Endothelial cell (in vitro differentiated cells): ENCODE measurements at regions not wholly inside any gene's neighbourhood (a gene's known extent, or its start where the extent isn't known, plus 50 kb on each side); places are given as distances from the start of the nearest gene placed in this dataset.
"Not testable (repeated sequence)": the region's sequence is repeated elsewhere in the genome, so short reads cannot be mapped to it uniquely, and the experiment has no call there.

ENCODE experiments used
- DNase-seq: peaks from one replicate; pipeline ENCODE4 v3.0.0; 2021; ENCODE audit warnings: low spot score
- H3K27ac Mint-ChIP-seq: one replicate; pipeline ENCODE4 v1.8.0; 2021; ENCODE audit warnings: mixed read lengths, inconsistent platforms; ENCODE audit not compliant: unreplicated experiment
- H3K27me3 Mint-ChIP-seq: one replicate; pipeline ENCODE4 v1.8.0; 2021; ENCODE audit warnings: mild to moderate bottlenecking, moderate library complexity, mixed read lengths, inconsistent platforms; ENCODE audit not compliant: unreplicated experiment
- H3K36me3 Mint-ChIP-seq: one replicate; pipeline ENCODE4 v1.8.0; 2021; ENCODE audit warnings: mild to moderate bottlenecking, low read depth, mixed read lengths, inconsistent platforms; ENCODE audit not compliant: unreplicated experiment
- H3K4me1 Mint-ChIP-seq: one replicate; pipeline ENCODE4 v1.8.0; 2021; ENCODE audit warnings: mild to moderate bottlenecking, mixed read lengths, inconsistent platforms; ENCODE audit not compliant: unreplicated experiment
- H3K4me3 Mint-ChIP-seq: one replicate; pipeline ENCODE4 v1.8.0; 2021; ENCODE audit warnings: mild to moderate bottlenecking, mixed read lengths, inconsistent platforms; ENCODE audit not compliant: unreplicated experiment
- H3K9me3 Mint-ChIP-seq: one replicate; pipeline ENCODE4 v1.8.0; 2021; ENCODE audit warnings: mixed read lengths, inconsistent platforms; ENCODE audit not compliant: unreplicated experiment
- TF ChIP-seq, protein P1 (sequence below): fragments of 200-600 bp; sonication (generic); IDR thresholded peaks from one replicate; pipeline ENCODE4 v1.5.0; 2021; ENCODE audit warnings: antibody characterized with exemption; ENCODE audit not compliant: unreplicated experiment

GRCh38 chr6:3672339-3672738 lies 79.2 kb downstream of the PXDC1 start:
- not testable (repeated sequence) for H3K9me3 Mint-ChIP-seq, DNase-seq, H3K27ac Mint-ChIP-seq, H3K4me1 Mint-ChIP-seq, H3K36me3 Mint-ChIP-seq, H3K4me3 Mint-ChIP-seq, H3K27me3 Mint-ChIP-seq

DNA sequence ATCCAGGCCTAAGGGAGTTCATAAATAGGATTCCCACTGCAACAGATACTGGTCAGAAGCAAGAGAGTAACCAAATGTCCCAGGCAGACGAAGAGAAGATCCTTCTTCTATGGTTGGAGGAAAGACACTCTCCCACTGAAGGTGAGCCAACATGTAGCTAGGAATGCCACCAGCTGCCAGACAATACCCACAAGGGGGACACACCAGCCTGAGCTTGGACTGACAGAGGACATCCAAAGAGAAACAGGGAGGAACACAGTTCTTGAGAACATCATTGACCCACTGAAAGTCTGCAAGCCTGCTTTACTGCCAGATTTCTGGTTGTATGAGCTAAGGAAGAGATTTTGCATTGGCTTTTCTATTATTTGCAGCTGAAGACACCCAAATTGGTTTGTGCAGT lies 80.1 kb downstream of the PXDC1 start:
- no peak for DNase-seq
- Mint-ChIP-seq H3K27ac (no peak overlapping the region), H3K36me3 (no peaks in the 10 kb centered on the region), H3K9me3 (no peaks in the 10 kb centered on the region), H3K4me1 (no peaks in the 10 kb centered on the region), H3K27me3 (peaks cover 3% of the 10 kb centered on the region), H3K4me3 (no peak overlapping the region)
- TF ChIP-seq, protein P1, sequence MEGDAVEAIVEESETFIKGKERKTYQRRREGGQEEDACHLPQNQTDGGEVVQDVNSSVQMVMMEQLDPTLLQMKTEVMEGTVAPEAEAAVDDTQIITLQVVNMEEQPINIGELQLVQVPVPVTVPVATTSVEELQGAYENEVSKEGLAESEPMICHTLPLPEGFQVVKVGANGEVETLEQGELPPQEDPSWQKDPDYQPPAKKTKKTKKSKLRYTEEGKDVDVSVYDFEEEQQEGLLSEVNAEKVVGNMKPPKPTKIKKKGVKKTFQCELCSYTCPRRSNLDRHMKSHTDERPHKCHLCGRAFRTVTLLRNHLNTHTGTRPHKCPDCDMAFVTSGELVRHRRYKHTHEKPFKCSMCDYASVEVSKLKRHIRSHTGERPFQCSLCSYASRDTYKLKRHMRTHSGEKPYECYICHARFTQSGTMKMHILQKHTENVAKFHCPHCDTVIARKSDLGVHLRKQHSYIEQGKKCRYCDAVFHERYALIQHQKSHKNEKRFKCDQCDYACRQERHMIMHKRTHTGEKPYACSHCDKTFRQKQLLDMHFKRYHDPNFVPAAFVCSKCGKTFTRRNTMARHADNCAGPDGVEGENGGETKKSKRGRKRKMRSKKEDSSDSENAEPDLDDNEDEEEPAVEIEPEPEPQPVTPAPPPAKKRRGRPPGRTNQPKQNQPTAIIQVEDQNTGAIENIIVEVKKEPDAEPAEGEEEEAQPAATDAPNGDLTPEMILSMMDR = no peak

GRCh38 chr6:3670356-3670755 lies 81.2 kb downstream of the PXDC1 start:
- Mint-ChIP-seq H3K36me3 (no peaks in the 10 kb centered on the region), H3K27ac (no peak overlapping the region), H3K4me1 (peaks cover 3% of the 10 kb centered on the region), H3K27me3 (peaks cover under 1% of the 10 kb centered on the region), H3K9me3 (no peaks in the 10 kb centered on the region), H3K4me3 (no peak overlapping the region)
- DNase-seq = no peak
- TF ChIP-seq, protein P1 = no peak

GRCh38 chr6:3669916-3670315 lies 81.6 kb downstream of the PXDC1 start:
- H3K9me3 Mint-ChIP-seq = no peaks in the 10 kb centered on the region
- H3K27me3 Mint-ChIP-seq = no peaks in the 10 kb centered on the region
- no peak overlapping the region for H3K27ac Mint-ChIP-seq
- H3K4me1 Mint-ChIP-seq = peaks cover 7% of the 10 kb centered on the region
- H3K36me3 Mint-ChIP-seq = no peaks in the 10 kb centered on the region
- H3K4me3 Mint-ChIP-seq = no peak overlapping the region
- DNase-seq = no peak
- TF ChIP-seq, protein P1 = no peak

GRCh38 chr6:3665608-3666007 lies 85.9 kb downstream of the PXDC1 start:
- Mint-ChIP-seq H3K9me3 (no peaks in the 10 kb centered on the region), H3K4me3 (no peak overlapping the region), H3K27me3 (peaks cover under 1% of the 10 kb centered on the region), H3K4me1 (peaks cover 12% of the 10 kb centered on the region), H3K36me3 (no peaks in the 10 kb centered on the region), H3K27ac (no peak overlapping the region)
- no peak for DNase-seq
- TF ChIP-seq, protein P1 = no peak

DNA sequence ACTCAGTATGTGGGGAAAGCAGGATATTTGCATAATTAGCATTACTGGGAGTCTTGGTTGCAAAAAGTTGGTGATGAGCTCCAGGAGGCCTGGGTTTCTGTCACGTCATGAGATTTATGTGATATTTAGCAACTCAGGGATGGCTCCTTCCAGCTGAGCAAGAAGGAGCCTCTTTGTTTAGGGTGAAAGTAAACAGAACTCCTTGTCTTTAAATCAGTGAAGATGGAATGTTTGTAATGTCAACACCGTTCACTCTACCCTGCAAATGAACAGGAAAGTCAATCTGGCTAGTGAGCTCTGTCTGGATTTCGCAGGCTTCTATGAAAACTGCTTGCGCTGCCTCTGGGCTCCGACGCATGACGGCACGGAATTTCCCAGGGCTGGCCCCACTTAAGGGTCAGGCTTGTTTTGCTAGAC lies 86.9 kb downstream of the PXDC1 start:
- TF ChIP-seq, protein P1 = no peak
- H3K27ac Mint-ChIP-seq = no peak overlapping the region
- H3K4me1 Mint-ChIP-seq = peaks cover 12% of the 10 kb centered on the region
- H3K4me3 Mint-ChIP-seq = no peak overlapping the region
- no peak for DNase-seq
- H3K9me3 Mint-ChIP-seq = no peaks in the 10 kb centered on the region
- H3K36me3 Mint-ChIP-seq = no peaks in the 10 kb centered on the region
- H3K27me3 Mint-ChIP-seq = peaks cover 1% of the 10 kb centered on the region
